Astrocyte of the cerebellum (primary cell): ENCODE measurements at regions not wholly inside any gene's neighbourhood (a gene's known extent, or its start where the extent isn't known, plus 50 kb on each side); places are given as distances from the start of the nearest gene placed in this dataset.

ENCODE experiments used
- DNase-seq: peaks from one replicate; pipeline ENCODE4 v3.0.0-alpha.2; 2011; ENCODE audit warnings: low read depth
- H3K4me3 ChIP-seq: 2 replicates; pipeline ENCODE4 v1.5.1; 2011; ENCODE audit warnings: mild to moderate bottlenecking, low read depth, low read length, moderate library complexity
- in situ Hi-C: cut with HindIII; loops from 2 replicates; pipeline ENCODE4 v1.10.0; 2017; ENCODE audit warnings: low sequenced_read_pairs
- TF ChIP-seq, protein P1 (sequence below): IDR thresholded peaks from 2 replicates; pipeline ENCODE4 v1.5.1; 2012; ENCODE audit warnings: low read length, low read depth, moderate library complexity, mild to moderate bottlenecking; ENCODE audit errors: missing control alignments

DNA sequence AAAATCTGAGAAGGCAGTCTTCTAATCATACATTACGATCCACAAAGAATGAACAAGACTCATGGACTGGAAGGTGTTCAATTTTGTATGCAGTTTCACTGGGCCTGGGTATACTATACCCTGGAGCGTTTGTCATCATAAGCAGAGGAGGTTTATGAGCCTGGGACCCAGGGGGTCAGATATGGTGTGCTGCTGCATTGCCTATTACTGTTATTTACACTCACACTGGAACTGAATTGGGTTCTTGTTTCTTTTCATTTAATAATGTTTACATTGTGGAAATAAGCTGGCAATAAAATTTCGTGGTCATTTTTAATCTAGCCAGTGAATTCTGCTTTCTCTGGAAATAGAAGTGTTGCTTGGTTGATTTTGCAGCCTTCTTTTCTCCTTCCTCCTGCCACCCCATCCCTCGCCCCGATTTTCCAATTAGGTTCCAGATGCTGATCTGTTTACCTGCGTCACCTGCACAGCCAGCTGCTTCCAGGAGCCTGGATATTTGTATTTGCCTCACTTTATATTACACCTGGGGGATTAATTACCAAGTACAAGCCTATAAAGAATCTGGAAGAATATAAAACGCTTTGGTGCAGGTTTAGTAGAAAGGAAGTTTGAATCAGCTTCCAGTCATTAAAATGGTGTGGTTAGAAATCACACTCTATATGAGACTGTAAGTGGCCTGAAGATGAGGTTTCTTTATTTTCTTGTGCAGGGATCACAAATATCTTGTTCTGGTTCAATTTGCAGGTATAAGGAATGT lies 234.4 kb downstream of the SOCS6 start:
- no peak for DNase-seq
- in situ Hi-C loops: no loop called here
- TF ChIP-seq, protein P1, sequence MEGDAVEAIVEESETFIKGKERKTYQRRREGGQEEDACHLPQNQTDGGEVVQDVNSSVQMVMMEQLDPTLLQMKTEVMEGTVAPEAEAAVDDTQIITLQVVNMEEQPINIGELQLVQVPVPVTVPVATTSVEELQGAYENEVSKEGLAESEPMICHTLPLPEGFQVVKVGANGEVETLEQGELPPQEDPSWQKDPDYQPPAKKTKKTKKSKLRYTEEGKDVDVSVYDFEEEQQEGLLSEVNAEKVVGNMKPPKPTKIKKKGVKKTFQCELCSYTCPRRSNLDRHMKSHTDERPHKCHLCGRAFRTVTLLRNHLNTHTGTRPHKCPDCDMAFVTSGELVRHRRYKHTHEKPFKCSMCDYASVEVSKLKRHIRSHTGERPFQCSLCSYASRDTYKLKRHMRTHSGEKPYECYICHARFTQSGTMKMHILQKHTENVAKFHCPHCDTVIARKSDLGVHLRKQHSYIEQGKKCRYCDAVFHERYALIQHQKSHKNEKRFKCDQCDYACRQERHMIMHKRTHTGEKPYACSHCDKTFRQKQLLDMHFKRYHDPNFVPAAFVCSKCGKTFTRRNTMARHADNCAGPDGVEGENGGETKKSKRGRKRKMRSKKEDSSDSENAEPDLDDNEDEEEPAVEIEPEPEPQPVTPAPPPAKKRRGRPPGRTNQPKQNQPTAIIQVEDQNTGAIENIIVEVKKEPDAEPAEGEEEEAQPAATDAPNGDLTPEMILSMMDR: no peak
- no peak overlapping the region for H3K4me3 ChIP-seq

DNA sequence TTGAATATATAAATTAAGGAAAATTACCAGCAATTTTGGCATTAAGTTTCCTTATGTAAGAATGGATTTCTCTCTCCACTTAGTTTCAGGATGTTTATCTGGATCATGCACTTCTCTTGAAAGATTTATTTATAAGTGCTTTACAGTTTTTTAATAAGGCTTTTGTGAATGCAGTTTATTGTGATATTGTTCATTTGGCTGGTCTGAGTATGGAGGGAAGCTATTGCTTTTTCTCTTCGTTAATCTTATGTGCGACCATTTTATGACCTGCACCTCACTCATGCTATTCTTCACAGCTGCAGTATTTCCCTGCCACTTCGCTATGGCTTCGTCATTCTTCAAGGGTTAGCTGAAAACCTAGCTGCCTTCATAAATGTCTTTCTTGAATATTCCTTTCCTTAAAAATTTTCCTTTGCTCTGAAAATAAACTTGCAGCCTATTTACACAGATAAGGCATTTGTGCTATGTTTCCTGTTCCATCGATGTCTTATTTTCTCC lies 233.4 kb downstream of the SOCS6 start:
- TF ChIP-seq, protein P1: no peak
- no peak overlapping the region for H3K4me3 ChIP-seq
- in situ Hi-C loops: no loop called here
- no peak for DNase-seq

DNA sequence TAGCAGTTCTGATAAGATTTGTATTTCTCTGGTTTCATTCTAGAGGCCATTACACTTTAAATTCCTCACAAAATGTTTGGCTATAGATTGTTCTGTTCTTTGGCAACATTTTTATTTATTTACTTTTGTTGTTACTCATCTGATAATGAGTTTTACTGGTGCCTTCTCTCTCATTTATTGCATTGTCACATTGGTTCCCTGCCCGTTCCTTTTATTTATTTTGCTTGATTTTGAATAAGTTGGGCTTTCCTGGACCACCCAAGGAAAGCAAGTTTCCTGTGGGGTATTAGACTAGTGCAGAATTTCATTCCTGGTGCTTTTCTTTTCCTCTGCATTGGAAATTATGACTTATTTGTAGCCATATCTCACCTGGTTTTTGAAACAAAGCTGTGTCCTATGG lies 232.0 kb downstream of the SOCS6 start:
- TF ChIP-seq, protein P1: no peak
- H3K4me3 ChIP-seq: no peak overlapping the region
- in situ Hi-C loops: no loop called here
- no peak for DNase-seq

DNA sequence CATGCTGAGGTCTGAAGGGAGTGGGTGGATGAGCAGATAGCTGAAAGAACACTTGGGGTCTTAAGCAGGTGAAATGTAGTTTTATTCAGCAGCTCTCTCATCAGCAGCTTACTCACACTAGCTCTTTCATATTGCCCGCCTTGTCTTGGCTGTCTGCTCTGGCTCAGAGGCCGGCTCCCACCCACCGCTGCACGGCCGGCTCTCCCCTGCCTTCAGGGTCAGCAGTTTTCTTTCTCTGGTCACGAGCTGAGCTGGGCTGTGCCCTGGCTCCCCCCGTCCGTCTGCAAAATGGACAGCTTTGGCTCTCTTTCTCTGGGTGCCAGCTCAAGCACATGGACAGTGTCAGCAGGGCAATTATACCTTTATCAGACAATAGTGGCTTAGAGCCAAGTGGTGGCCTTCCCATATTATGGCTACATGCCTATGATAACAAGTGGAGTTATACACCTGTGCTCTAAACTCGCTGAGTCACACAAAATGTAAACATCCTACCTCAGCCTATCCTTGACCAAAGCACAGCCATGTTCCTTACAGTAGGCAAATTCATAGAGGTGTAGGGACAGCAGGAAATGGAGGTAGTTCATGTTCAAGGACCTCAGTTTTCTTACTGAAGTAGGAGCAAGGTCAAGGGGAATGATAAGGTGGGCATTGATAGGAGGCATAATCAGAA lies 224.8 kb downstream of the SOCS6 start:
- H3K4me3 ChIP-seq: no peak overlapping the region
- TF ChIP-seq, protein P1: no peak
- DNase-seq: no peak
- in situ Hi-C loops: no loop called here

DNA sequence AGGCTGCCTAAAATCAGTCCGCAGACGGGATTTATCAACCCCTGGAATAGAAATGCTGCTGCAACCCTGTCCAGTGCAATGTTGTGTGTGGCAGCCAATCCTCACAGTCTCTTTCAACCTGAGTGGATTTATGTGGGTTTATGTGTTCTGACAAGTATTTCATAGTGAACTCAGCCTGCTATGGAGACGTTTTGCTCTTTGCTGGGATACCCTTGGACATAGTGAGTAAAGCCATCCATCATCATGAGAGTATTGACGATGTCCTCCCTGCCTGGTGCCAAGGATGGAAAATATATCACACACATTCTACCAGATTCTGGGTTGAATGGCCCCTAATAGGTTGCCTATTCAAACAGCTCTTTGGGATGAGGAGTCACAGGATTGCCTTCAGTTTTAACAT lies 219.1 kb downstream of the SOCS6 start:
- no peak for DNase-seq
- TF ChIP-seq, protein P1: no peak
- in situ Hi-C loops: no loop called here
- H3K4me3 ChIP-seq: no peak overlapping the region

DNA sequence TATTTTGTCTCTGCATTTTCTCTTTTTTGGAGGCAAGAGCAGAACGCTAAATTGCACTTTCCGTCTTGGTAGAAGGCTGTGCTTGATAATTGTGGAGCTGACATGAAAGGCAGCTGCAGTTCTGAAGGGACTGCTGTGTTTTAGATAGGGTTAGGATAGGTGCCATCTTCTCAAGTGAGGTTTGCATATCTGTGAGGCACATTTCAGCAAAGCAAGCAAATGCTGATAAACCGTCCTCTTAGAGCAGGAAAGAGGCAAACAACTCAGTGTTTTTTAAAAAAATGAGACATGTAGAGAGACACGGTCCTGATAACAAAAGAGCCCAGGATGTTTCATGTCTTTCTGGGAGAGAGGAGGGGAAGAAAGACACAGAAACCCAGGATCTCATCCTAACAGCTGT lies 217.7 kb downstream of the SOCS6 start:
- no peak overlapping the region for H3K4me3 ChIP-seq
- TF ChIP-seq, protein P1: no peak
- DNase-seq: no peak
- in situ Hi-C loops: no loop called here
